IMR-90 (cell line): ENCODE measurements at regions not wholly inside any gene's neighbourhood (a gene's known extent, or its start where the extent isn't known, plus 50 kb on each side); places are given as distances from the start of the nearest gene placed in this dataset.

ENCODE experiments used
- NFE2L2 ChIP-seq: fragments of 150-350 bp; IDR thresholded peaks from 2 replicates; pipeline ENCODE4 v1.6.1; 2016; ENCODE audit warnings: low read depth, mild to moderate bottlenecking, low read length

DNA sequence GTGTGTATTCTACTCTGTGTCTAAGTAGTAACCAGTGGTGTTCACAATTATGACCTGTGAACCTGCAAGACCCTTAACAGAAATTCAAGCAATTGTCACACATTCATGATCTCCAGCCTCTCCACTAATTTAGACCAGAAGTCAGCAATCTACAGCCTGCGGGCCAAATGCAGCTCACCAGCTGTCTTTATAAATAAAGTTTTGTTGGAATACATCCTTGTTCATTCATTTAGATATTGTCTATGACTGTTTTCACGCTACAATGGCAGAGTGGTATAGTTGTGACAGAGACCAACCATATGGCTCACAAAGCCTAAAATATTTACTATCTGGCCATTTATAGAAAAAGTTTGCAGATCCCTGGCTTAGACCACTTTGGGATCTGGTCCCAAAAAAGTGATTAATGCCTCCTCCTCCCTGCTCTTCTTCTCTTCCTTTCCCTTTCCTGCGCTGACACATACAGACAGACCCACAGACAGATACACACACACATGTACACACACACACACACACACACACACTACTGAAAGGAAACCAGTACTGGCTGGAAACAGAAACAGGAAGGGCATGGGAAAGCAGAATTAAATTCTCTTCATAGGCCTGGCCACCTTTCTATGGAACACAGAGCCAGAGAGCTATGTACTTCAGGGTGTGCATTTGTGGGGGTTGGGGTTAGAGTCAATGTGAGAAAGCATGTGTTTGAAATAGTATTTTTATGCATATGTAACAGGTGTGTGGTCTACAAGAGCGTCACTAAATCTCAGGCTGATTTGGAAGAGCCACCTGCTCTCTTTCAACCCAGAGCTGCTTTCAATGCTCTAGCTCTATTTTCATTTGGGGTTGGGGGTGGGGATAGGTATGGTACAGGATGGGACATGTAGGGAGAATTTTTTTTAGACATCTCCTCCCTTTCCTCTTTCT, 49.7 kb upstream of the TMEM164 start (continued):
- no peak for TF ChIP-seq NFE2L2
